HG02610 (cell line): ENCODE measurements at regions not wholly inside any gene's neighbourhood (a gene's known extent, or its start where the extent isn't known, plus 50 kb on each side); places are given as distances from the start of the nearest gene placed in this dataset.

Experiments used
- ATAC-seq: cut with Tn5 transposase; IDR thresholded peaks from one replicate; pipeline ENCODE4 v1.9.1; 2021; ENCODE audit warnings: mild to moderate bottlenecking, moderate library complexity; ENCODE audit not compliant: unreplicated experiment

GRCh38 chrX:45714866-45715265, 514.2 kb upstream of the DIPK2B start:
- ATAC-seq, result peak; percentile 51

DNA sequence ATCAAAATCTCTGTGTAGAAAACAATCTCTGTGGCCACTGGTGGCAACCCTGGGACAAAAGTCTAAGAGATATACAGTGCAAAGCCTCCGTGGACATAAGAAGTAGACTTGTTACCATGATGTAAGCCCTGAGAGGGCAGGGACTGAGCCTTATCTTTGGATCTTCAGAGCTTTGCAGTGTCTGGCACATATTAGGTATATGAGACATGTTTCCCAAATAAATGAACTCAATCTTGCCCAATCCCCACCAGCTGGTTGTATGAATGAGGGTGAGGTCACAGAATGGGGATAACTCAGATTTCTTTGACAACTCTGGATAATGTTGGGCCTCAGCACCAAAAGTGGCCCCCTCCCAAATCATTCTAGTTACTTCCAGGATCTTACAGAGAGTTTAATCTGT, 511.4 kb upstream of the DIPK2B start:
- ATAC-seq, result no peak

GRCh38 chrX:45711231-45711630, 510.6 kb upstream of the DIPK2B start:
- no peak for ATAC-seq

DNA sequence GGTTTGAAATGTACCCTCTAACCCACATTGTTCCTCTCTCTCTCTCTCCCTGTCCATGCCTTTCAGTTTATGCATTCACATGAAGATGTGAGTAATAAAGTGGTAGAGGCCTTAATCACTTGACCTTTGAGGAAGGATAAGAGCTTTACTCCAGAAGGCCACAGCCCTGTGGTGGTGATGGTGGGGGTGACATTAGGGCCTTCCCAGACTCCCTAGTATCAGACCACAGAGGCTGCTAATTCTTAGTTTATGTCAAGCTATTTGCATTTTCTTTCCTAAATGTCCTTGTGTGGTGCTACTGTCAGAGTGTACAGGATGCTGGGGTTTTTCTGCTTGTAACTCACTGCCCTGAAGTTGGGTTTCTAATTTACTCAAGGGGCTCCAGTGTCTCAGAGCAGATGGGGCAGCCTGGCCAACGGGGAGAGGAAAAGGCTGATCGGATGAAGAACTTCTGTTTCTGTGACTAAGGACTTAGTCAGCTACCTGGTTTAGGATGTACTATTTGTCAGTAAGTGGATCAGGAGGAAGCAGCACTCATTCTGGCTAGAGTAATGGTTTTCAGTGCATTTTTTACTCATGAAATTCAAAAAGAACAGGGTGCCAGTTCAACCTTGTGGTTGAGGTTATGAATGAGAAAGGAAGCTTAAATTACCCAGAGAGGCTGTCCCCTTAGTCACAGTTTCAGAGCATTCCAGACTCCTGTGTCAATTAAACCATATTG, 509.6 kb upstream of the DIPK2B start:
- ATAC-seq, result peak; percentile 88

DNA sequence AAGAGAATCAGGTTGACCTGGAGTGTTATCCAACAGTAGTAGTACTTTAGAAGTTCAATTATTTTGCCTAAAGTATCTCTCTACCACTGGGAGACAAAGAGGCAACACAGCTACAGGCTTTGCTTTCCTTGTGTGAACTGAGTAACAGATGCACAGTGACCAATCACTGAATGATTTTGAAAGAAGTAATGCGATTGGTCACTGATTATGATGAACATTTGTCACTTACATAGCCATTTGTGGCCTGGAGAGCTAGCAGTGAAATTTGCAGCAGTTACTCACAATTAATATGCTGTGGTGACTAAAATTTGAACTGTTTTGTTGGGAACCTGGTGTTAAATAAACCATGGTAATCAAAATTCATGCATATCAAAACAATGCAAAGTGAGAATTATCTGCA, 508.7 kb upstream of the DIPK2B start:
- ATAC-seq, result no peak

DNA sequence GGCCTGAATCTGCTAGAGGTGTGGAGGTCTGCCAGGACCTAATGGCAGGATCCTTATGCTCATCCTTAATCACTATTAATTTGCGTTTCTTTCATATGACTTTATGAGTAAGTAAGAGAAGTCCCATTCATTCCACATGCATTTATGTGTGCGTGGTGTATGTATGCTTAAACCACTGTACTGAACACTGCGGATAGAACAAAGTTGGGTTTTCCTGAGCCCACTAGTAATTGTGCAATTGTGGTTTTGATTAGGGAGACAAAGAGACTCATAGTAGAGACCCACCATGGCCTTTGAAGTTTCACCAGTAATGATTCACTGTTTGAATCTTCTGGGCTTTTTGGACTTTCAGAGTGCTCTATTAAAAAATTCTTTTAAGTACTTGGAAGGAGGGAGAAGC, 498.5 kb upstream of the DIPK2B start:
- ATAC-seq, result no peak

- ATAC-seq, result no peak
These were observed 496.9 kb upstream of the DIPK2B start for GRCh38 chrX:45697591-45697990.

DNA sequence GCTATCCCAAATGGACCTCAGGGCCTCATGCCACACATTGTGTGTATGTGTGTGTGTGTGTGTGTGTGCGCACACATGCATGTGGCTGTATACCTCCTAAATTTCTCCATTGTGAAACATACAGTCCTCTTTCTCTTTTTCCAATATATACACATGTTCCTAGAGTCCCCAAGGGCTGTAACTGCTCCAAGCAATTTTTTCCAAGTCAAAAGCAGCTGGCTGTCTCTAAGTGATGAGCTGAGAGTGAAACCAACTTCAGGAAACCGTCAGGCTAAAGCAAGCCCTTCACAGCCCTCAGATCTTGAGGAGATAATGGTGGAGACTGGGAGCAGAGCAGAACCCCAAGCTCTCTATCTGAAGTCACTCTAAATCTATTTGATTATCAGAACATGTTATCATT, 496.1 kb upstream of the DIPK2B start:
- ATAC-seq, result no peak

GRCh38 chrX:45689971-45690370, 489.3 kb upstream of the DIPK2B start:
- no peak for ATAC-seq

DNA sequence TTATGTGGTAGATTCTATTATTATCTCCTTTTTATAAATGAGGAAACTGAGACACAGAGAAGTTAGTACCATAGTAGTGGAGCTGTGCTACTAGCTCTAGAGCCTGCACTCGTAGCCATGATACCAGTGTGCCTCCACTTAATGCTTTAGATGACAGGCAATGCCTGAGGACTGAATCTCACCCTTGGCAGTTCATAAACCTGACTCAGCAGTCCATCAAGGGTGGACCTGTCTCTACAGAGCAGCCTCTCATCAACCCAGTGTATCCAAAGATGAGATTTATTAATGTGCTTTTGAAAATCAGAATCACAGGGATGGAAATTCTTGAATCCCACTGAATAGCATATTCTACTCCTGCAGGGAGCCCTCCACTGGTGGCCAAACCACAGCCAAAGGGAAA, 483.2 kb upstream of the DIPK2B start:
- no peak for ATAC-seq

DNA sequence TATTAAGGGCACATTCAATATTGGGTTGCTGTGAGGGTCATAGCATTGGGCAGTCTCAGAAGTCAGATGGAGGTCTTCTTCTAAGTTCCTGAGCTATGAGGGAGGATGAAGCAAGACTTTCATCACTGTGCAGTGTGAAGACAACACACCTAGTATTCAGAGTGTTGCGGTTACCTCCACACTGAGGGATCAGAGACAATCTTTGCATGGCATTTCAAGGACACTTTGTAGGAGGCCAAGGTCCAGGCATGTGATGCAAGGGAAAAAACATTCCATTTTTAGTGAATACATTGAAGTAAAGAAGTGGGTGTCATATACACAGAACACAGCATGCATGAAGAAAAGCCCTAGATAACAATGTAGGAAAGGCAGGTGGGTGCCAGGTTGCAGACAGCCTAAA, 481.2 kb upstream of the DIPK2B start:
- no peak for ATAC-seq

GRCh38 chrX:45669715-45670340, 469.2 kb upstream of the DIPK2B start:
- ATAC-seq, result no peak

DNA sequence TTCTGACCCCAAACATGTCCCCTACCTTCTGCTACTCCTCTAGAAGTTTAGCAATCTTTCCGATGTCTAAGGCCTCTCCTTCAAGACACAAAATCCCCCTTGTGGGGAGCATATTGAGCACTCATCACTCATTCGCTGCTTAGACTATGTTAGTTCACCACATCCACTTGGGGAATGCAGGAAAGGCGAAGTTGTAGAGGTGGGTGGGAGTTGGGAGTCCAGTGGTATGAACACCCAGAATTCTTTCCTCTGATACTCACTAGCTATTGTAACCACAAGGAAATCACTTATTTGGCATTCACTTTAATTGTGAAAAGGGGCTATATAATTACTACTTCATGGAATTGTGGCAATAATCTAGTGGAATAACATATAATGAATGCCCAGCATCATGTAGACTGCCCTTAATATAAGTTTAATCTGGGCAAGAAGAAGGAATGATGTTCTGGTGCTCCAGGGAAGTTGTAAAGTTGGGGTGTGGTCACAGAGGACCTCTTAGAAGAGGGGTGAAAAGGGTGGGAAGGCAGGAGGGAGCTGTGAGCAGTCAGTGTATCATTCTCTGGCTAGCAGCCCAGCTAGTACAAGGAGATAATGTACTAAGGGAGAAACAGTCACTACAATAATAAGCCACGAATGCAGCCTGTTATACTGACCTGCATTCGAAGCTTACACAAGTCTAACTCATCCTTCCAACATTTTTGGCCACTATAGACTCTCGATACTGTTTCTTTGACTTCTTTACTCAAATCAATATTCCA, 468.2 kb upstream of the DIPK2B start:
- no peak for ATAC-seq

GRCh38 chrX:45667666-45668065, 467.0 kb upstream of the DIPK2B start:
- ATAC-seq, result no peak

GRCh38 chrX:45664727-45665290, 464.1 kb upstream of the DIPK2B start:
- no peak for ATAC-seq

GRCh38 chrX:45660477-45660876, 459.8 kb upstream of the DIPK2B start:
- ATAC-seq, result no peak

DNA sequence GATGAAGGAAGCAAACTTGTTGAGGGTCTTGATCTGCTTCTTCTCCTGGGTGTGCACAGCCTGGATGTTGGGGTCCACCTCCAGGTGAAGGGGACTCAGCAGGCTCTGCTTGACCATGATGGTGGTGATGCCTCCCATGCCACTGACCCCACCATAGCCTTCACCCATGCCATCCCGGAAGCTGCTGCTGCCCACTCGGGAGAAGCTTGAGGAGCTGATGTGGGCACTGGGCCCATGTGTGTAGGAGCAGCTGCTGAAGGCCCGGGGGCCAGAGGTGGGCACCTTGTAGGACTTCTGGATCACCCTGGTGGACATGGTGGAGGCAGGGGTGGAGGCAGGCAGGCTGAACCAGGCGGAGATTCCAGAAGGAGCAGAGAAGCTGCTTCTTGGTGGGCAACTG, 432.7 kb upstream of the DIPK2B start:
- ATAC-seq, result no peak

GRCh38 chrX:45632506-45632905, 431.8 kb upstream of the DIPK2B start:
- no peak for ATAC-seq

- no peak for ATAC-seq
These were observed 429.4 kb upstream of the DIPK2B start for GRCh38 chrX:45630078-45630477.

- ATAC-seq, result no peak
These were observed 427.4 kb upstream of the DIPK2B start for GRCh38 chrX:45628041-45628440.

GRCh38 chrX:45623266-45623665, 422.6 kb upstream of the DIPK2B start:
- ATAC-seq, result no peak

GRCh38 chrX:45622538-45622937, 421.9 kb upstream of the DIPK2B start:
- no peak for ATAC-seq
